ENCODE measurements at regions not wholly inside any gene's neighbourhood (a gene's known extent, or its start where the extent isn't known, plus 50 kb on each side); places are given as distances from the start of the nearest gene placed in this dataset.
"Not testable (repeated sequence)": the region's sequence is repeated elsewhere in the genome, so short reads cannot be mapped to it uniquely, and the experiment has no call there.

- H3K4me1 ChIP-seq; H3K27me3 ChIP-seq; H3K36me3 ChIP-seq; ATAC-seq; H3K9me3 ChIP-seq; H3K27ac ChIP-seq; intact Hi-C loops (cut with DNase I); H3K4me3 ChIP-seq: not testable (repeated sequence)
- WGBS, 4 donors, result 17 to 67% methylated on average over 1 of the region's 3 CpGs; no CpG with 5 or more reads in 2 of the 4 donors
- DNase-seq, result peak in 1 of 5 donors; percentile 8
Measured at GRCh38 chr1:104776-105175, 346.7 kb downstream of the OR4F29 start.

GRCh38 chr1:99481-99880 is 352.0 kb downstream of the OR4F29 start:
- H3K27me3 ChIP-seq; intact Hi-C loops (cut with DNase I); H3K9me3 ChIP-seq; DNase-seq; H3K4me1 ChIP-seq; H3K4me3 ChIP-seq; H3K36me3 ChIP-seq; H3K27ac ChIP-seq; ATAC-seq: not testable (repeated sequence)
- WGBS, 4 donors, result 40 to 94% methylated on average over 1 to 2 of the region's 3 CpGs; no CpG with 5 or more reads in 2 of the 4 donors

- ATAC-seq; H3K4me1 ChIP-seq; H3K9me3 ChIP-seq; H3K4me3 ChIP-seq; H3K27me3 ChIP-seq; DNase-seq; H3K36me3 ChIP-seq; H3K27ac ChIP-seq; intact Hi-C loops (cut with DNase I): not testable (repeated sequence)
- WGBS, 4 donors, result no CpG with 5 or more reads among the region's 1 CpG
Measured at GRCh38 chr1:98811-99210, 352.7 kb downstream of the OR4F29 start.

- H3K27me3 ChIP-seq; H3K9me3 ChIP-seq; H3K4me3 ChIP-seq; H3K27ac ChIP-seq; H3K36me3 ChIP-seq; DNase-seq; intact Hi-C loops (cut with DNase I); ATAC-seq; H3K4me1 ChIP-seq: not testable (repeated sequence)
- peak in 1 of 12 donors; percentile 4 for TF ChIP-seq CTCF (IDR thresholded peaks at IDR 0.05)
- WGBS, 4 donors, result 1% methylated on average over 4 of the region's 4 CpGs; no CpG with 5 or more reads in 3 of the 4 donors
Measured at GRCh38 chr1:91279-91678, 360.2 kb downstream of the OR4F29 start.

GRCh38 chr1:88110-88509 is 363.4 kb downstream of the OR4F29 start:
- H3K36me3 ChIP-seq; H3K27me3 ChIP-seq; H3K9me3 ChIP-seq; H3K27ac ChIP-seq; H3K4me1 ChIP-seq; intact Hi-C loops (cut with DNase I); H3K4me3 ChIP-seq; DNase-seq; ATAC-seq: not testable (repeated sequence)
- WGBS, 4 donors, result 73 to 88% (median 85%) methylated on average over 7 to 9 of the region's 9 CpGs; no CpG with 5 or more reads in 1 of the 4 donors

GRCh38 chr1:79152-79551 is 372.3 kb downstream of the OR4F29 start:
- DNase-seq; ATAC-seq; intact Hi-C loops (cut with DNase I); H3K4me1 ChIP-seq; H3K4me3 ChIP-seq; H3K36me3 ChIP-seq; H3K27me3 ChIP-seq; H3K9me3 ChIP-seq; H3K27ac ChIP-seq: not testable (repeated sequence)
- WGBS, 4 donors, result 61 to 74% methylated on average over 3 of the region's 3 CpGs; no CpG with 5 or more reads in 2 of the 4 donors

- H3K9me3 ChIP-seq; intact Hi-C loops (cut with DNase I); ATAC-seq; DNase-seq; H3K4me3 ChIP-seq; H3K27ac ChIP-seq; H3K36me3 ChIP-seq; H3K4me1 ChIP-seq; H3K27me3 ChIP-seq: not testable (repeated sequence)
- WGBS, 4 donors, result no CpG with 5 or more reads among the region's 2 CpGs
Measured at GRCh38 chr1:65119-65518, 386.4 kb downstream of the OR4F29 start, which contains the start of gene OR4F5. OR4F5 (plus strand) TSS chr1:65419.

GRCh38 chr1:56014-56531 is 395.4 kb downstream of the OR4F29 start:
- H3K27me3 ChIP-seq; DNase-seq; H3K27ac ChIP-seq; H3K4me1 ChIP-seq; H3K36me3 ChIP-seq; intact Hi-C loops (cut with DNase I); ATAC-seq; H3K4me3 ChIP-seq; H3K9me3 ChIP-seq: not testable (repeated sequence)
- whole genome bisulfite sequencing, 4 donors, result 65 to 77% (median 72%) methylated on average over 2 to 3 of the region's 3 CpGs

GRCh38 chr1:53182-53581 is 398.3 kb downstream of the OR4F29 start:
- H3K4me1 ChIP-seq; H3K9me3 ChIP-seq; H3K27ac ChIP-seq; ATAC-seq; DNase-seq; H3K36me3 ChIP-seq; intact Hi-C loops (cut with DNase I); H3K27me3 ChIP-seq; H3K4me3 ChIP-seq: not testable (repeated sequence)
- WGBS, 4 donors, result 50 to 67% methylated on average over 1 of the region's 1 CpG; no CpG with 5 or more reads in 2 of the 4 donors

- H3K9me3 ChIP-seq; DNase-seq; H3K36me3 ChIP-seq; H3K4me3 ChIP-seq; ATAC-seq; H3K27me3 ChIP-seq; H3K27ac ChIP-seq; intact Hi-C loops (cut with DNase I); H3K4me1 ChIP-seq: not testable (repeated sequence)
- no CpG with 5 or more reads among the region's 2 CpGs for WGBS, 4 donors
Measured at GRCh38 chr1:41965-42466, 409.5 kb downstream of the OR4F29 start.

GRCh38 chr1:41197-41596 is 410.3 kb downstream of the OR4F29 start:
- H3K4me1 ChIP-seq; intact Hi-C loops (cut with DNase I); DNase-seq; H3K4me3 ChIP-seq; H3K27ac ChIP-seq; H3K36me3 ChIP-seq; ATAC-seq; H3K9me3 ChIP-seq; H3K27me3 ChIP-seq: not testable (repeated sequence)

Data from heart left ventricle (tissue), 16 donors.